ENCODE measurements at regions not wholly inside any gene's neighbourhood (a gene's known extent, or its start where the extent isn't known, plus 50 kb on each side); places are given as distances from the start of the nearest gene placed in this dataset.

DNA sequence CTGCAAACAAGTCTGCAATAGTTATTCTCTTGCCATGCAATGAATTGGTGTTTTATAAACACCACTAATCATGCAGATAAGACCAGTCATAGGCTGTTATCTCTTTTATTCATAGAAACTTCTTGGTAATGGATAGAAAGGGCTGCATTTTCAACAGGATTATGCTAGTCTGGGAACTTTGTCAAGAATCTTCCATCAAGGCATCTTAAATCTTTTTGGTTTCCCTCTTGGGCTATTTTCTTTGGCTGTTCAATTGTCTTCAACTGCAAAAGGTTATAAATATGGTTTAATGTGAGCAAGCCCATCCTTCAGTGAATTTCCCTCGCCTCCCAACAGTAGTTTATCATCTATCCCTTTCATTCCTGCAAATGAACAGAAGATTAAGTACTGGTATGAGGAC lies 59.0 kb upstream of the MINAR1 start:
- no peak for DNase-seq (ENCODE audit: low spot score)

DNA sequence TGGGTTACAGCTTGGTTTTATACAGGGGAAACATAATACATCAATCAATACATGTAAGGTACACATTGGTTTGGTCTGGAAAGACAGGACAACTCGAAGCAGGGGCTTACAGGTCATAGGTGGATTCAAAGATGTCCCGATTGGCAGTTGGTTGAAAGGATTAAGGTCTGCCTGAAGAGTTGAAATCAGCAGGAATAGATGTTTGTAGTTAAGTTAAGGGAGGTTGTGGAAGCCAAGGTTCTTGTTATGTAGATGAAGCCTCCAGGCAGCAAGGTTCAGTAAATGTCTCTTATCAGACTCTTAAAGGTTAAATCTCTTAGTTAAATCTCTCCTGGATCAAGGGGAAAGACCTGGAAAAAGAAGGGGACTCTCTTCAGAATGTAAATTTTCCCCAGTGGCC lies 58.4 kb upstream of the MINAR1 start:
- no peak for DNase-seq (ENCODE audit: low spot score)

DNA sequence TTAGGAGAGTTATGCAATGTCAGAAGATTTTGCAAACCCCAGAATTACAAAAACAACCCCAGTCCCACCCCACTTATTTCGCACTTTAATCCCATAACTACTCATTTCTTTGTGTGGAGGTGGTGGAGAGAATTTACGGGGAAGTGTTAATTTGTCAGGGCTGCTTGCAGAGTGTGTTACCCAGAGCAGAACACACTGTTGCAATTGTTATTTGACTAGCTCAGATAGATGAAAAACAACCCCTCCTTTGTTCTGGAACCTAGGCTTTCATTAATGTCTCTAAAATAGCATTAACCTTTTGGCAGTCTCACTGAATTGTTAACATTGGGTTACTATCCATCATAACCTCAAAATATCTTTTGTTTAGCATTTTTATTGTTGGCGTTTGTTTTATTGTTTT lies 55.8 kb upstream of the MINAR1 start:
- DNase-seq (ENCODE audit: low spot score), result no peak

DNA sequence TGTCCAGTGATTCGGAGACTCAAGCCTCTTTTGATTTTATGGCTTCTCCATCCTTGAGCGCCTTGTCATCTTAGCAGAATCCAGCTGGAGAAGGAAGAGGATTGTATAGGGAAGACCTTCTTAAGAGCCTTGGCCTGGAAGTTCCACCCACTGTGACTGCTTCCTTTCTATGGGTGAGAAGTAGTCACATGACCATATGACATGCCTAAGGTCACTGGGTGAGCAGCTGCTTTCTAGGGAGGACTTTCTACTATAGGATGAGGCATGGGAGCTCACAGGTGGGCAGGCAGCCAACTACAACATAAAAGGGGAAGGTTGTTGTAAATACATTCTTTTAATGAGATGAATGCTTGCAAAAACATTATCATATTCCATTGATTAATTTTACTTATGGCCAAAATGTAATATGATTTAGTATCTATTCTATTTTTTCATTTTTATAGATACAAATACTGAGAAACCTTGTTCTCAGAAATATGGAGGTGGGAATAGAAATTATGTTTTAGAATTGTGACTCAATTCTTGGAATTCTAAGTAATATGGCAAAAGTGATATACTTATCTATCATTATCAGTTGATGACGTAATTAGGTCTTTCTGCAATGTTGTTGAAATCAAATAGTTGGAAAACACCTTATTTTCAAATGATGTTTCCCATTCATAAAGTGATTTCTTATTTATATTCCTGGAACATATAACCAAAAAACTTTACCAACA lies 53.6 kb upstream of the MINAR1 start:
- no peak for DNase-seq (ENCODE audit: low spot score)

DNA sequence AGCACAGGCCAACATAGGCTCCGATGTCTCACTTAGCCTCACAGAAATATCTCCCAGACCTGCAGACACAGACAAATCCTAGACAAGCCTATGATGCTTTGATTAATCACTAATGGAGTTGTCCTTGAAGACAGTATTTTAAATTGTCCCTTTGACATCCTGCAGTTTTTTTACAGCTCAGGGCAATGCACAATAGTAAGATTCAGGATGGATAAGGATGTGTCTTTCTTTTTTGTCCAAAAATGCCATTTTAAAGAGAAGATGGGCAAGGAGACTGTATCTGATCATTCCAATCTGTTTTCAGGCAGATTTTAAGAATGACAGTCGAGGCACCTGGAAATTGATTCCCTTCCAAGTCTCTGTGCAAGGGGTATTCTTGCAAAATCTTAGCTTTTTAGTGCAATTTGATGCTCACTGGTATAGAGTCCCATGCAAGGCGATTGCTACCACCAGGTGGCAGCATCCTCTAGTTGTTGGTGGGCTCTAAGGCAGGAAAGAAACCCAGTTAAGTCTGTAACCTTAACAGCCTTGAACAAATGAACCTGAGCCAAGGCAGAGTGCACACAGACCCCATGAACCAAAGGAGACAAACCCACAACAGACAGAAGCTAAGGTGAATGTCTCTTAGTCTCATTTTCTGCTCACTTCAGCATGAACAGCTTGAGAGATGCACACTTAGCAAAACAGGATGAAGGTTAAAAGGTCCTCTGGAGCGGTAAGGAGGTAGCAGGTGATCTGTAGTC lies 51.2 kb upstream of the MINAR1 start:
- peak; percentile 82 for DNase-seq (ENCODE audit: low spot score)

DNA sequence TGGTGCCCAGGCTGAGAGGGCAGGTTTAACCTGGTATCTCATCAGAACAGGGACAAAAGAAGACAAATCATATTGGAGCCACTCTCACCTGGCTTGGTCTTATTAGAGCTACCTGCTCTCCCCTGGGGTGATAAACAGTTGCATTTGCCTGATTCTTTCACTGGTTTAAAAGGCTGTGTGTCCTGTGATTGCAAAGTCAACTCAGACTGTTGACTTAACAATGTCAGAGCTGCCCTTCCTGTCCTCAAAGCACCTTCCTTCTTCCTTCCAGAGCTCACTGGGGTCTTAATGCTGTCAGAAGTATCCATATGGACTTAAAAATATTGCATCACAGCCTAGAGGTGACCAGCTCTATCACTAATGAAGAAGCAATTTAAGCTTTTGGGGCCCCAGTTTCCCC lies 50.5 kb upstream of the MINAR1 start:
- DNase-seq (ENCODE audit: low spot score), result no peak
